GM20000 (cell line): ENCODE measurements at regions not wholly inside any gene's neighbourhood (a gene's known extent, or its start where the extent isn't known, plus 50 kb on each side); places are given as distances from the start of the nearest gene placed in this dataset.

ENCODE experiments used
- DNase-seq: peaks from one replicate; pipeline ENCODE4 v3.0.0; 2012; ENCODE audit warnings: low spot score
- CTCF ChIP-seq: IDR thresholded peaks from 2 replicates; pipeline ENCODE4 v1.5.1; 2012; ENCODE audit warnings: mild to moderate bottlenecking, control low read depth; ENCODE audit errors: extremely low read depth, missing control alignments

- DNase-seq: no peak
- no peak for TF ChIP-seq CTCF
Observed at GRCh38 chr13:80096383-80096782, 244.5 kb downstream of the SPRY2 start.

DNA sequence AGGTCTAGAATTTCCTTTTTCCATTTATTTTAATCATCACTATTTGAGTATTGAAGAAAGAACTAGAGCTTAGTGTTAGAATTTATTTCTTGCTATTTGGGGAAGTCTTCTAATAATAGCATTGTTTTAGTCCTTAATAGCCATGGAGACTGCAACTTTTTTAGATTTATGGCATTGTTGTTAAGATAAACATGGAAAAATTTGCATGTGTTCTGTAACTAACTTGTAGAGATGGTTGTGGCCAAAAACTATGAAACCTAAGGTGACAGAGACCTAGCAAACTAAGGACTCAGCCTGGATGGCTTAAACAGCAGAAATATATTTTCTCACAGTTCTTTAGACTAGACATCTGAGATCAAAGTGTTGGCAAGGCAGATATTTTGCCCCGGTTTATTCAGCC, 246.4 kb downstream of the SPRY2 start:
- DNase-seq: no peak
- TF ChIP-seq CTCF: no peak

DNA sequence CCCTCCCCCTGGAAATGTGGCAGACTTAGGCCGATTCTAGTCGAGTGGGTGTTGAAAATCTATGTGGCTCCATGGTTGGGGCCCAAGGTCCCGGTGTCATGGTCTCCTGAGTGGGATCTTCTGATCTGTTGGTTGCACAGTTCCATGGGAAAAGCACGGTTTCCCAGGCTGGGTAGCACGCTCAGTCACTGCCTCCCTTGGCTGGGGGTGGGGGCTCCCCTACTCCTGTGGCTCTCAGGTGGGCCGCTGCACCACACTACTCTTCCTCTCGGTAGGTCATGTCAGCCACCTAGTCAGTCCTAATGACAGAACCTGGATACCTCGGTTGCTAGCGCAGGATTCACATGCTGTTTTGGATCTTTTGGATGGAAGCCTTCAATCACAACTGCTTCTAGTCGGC, 247.0 kb downstream of the SPRY2 start:
- no peak for TF ChIP-seq CTCF
- no peak for DNase-seq

GRCh38 chr13:80086304-80086721, 254.6 kb downstream of the SPRY2 start:
- no peak for DNase-seq
- TF ChIP-seq CTCF: no peak

GRCh38 chr13:80083853-80084676, 256.9 kb downstream of the SPRY2 start:
- DNase-seq: no peak
- TF ChIP-seq CTCF: no peak

DNA sequence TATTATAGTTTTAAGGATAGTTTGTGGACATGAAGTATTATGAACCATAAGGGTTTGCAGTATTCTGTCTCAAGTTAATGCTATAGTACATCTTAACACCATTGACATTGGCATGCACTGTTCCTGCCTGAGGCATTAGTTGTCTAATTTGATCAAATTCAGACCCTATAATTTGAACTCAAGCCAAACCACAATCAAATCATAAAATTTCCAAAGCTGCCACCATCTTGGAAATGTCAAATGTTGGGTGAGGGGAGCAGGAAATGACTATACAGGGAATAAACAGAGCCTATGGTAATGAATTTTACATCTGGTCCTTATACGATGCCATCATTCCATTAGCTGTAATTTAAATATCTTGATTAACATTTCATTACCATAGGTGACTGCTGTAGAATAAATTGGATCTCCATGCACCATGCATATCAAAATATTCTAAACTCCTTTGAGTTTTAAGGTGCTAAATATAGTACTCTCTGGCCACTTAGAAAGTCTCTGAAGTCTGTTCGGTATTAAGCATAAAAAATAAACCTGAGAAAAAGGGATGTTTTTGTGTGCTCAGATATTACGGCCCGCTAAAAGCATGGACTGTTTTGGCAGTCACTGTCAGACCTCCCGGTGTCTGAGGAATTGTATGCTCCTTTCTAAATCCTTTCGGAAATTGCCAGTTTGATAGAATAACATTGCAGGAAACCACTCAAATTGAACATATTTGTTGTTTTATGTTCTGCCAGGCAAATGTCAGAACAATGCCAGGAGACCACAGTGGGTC, 257.7 kb downstream of the SPRY2 start:
- no peak for TF ChIP-seq CTCF
- no peak for DNase-seq

- TF ChIP-seq CTCF: no peak
- DNase-seq: no peak
Observed at GRCh38 chr13:80082396-80083080, 258.4 kb downstream of the SPRY2 start.
